ENCODE measurements at regions not wholly inside any gene's neighbourhood (a gene's known extent, or its start where the extent isn't known, plus 50 kb on each side); places are given as distances from the start of the nearest gene placed in this dataset.

- ATAC-seq (ENCODE audit: poor library complexity) = no peak
- DNase-seq = no peak
- intact Hi-C loops (cut with DNase I) = no loop called here
Measured at GRCh38 chr6:84500726-84501125, 263.7 kb downstream of the TBX18 start.

- ATAC-seq (ENCODE audit: poor library complexity) = no peak
Measured at GRCh38 chr6:84498905-84499304, 265.5 kb downstream of the TBX18 start.

GRCh38 chr6:84492241-84493165 is 265.1 kb upstream of the CEP162 start:
- DNase-seq (no peak), ATAC-seq (ENCODE audit: poor library complexity) (no peak)
- intact Hi-C loops (cut with DNase I) = no loop called here

More at GRCh38 chr6:84498905-84499304, 265.5 kb downstream of the TBX18 start:
- intact Hi-C loops (cut with DNase I) = no loop called here
- no peak for DNase-seq

DNA sequence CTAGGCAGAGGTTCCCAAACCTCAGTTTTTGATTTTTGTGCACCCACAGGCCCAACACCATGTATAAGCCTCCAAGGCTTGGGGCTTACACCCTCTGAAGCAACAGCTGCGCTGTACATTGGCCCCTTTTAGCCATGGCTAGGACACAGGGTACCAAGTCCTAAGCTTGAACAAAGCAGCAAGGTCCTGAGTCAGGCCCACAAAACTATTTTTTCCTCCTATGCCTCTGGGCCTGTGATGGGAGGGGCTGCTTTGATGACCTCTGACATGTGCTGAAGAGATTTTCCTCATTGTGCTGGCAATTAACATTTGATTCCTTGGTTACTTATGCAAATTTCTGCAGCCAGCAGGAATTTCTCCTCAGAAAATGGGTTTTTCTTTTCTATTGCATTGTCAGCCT is 262.2 kb upstream of the CEP162 start:
- ATAC-seq (ENCODE audit: poor library complexity) = no peak
- DNase-seq = no peak
- intact Hi-C loops (cut with DNase I) = no loop called here

DNA sequence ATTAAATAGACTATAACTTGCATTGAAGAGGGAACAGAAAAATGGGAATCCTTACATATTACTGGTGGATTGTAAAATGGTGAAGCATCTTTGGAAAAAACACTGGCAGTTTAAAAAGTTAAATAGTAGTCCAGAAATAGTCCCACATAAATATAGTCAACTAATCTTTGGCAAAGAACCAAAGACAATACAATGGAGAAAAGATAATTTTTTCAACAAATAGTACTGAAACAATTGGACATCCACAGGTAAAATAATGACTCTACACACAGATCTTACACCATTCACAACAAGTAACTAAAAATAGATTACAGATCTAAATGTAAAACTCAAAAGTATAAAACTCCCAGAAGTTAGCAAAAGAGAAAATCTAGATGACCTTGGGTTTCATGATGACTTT is 259.1 kb upstream of the CEP162 start:
- intact Hi-C loops (cut with DNase I) = no loop called here
- DNase-seq = no peak
- ATAC-seq (ENCODE audit: poor library complexity) = no peak

DNA sequence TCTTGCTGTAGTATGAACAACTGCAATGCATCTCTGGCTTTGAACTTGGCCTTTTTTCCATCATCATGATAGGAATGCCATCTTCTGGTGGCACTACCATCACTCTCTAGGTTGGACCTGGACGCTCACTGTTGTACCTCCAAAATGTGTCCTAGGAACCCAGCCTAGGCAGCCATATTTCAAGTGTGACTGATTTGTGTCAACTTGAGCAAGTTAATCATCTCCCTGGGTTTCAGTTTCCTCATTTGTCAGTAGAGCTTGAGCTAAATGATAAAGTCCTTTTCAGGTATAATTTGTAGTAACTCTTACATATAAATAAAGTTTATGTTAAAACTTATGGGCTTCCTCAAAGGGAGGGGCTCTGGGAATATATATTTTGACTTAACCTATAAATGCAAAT is 241.7 kb upstream of the CEP162 start:
- no peak for DNase-seq
- intact Hi-C loops (cut with DNase I) = no loop called here
- no peak for ATAC-seq (ENCODE audit: poor library complexity)

GRCh38 chr6:84467296-84467695 is 239.9 kb upstream of the CEP162 start:
- intact Hi-C loops (cut with DNase I) = no loop called here
- ATAC-seq (ENCODE audit: poor library complexity) (no peak), DNase-seq (no peak)

DNA sequence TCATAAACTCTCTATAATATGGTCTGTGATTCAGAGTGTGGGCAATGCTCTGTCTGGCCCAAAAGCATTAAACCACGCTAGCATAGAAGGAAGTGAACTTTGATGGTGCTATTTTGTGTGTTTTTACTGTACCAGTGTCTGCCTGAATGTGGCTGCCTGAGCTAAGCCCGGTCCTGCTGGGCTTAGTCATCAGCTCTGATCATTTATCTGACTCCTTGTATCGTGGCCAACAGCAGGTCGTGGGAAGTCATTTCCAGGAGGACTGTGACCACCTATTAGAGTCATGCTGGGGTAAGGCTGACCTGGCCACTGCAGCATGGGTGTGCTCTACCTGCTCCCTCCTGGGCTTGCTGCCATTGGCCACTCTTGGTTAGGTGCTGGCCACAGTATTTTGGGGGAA is 239.1 kb upstream of the CEP162 start:
- intact Hi-C loops (cut with DNase I) = no loop called here
- DNase-seq (no peak), ATAC-seq (ENCODE audit: poor library complexity) (no peak)

DNA sequence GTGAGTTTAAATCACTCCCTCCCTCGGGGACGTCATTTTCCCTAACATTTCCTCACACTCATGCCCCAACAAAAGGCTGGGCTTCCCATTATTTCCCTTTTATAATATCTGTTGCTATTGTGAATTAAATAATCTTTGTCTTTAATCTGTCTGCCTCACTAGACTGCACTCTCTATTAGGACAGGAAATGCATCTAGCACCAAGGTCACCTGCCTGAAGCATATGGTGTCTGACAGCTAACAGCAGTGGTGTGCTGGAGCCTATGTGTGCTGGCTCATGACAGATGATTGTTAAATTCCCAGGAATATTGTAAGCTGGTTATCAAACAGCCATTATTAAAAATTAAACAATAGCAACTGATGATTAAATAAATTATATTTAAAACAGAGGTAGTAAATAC is 237.0 kb upstream of the CEP162 start:
- intact Hi-C loops (cut with DNase I) = no loop called here
- DNase-seq = no peak
- ATAC-seq (ENCODE audit: poor library complexity) = no peak

DNA sequence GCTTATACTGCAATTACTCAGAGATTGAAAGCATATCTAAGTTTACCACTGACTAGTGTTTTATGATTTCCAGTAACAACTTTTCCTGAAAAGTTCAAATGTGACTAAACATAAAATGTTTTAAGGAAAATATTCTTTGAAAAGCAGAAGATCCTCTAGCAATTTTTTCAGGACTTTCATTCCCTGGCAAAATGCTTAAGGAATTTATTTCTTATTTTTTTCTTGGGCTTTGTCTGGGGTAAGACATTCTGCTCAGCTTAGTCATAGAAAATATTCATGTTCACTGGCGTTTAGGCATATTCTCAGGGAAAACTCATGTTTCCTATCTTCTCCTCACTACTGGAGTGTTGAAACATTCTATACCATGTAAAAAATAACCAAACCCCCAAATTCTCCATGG is 235.3 kb upstream of the CEP162 start:
- DNase-seq (no peak), ATAC-seq (ENCODE audit: poor library complexity) (no peak)
- intact Hi-C loops (cut with DNase I) = no loop called here

DNA sequence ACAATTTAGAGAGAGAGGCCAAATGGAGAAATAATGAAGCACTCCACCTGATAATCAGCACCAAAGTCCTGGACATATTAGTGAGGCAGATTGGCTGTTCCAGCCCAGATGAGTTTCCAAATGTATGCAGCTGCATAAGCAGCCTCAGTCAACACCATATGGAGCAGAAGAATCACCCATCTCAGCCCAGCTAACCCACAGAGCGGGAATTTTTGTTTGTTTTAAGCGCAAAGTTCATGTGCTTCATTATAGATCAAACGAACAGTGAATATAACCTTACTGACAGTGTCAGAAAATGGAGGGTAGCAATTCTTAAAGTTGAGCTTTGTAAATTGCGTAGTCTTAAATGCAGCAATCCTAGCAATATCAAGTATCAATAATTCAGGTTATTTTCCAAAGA is 234.0 kb upstream of the CEP162 start:
- ATAC-seq (ENCODE audit: poor library complexity) (no peak), DNase-seq (no peak)

GRCh38 chr6:84460491-84460890 is 233.0 kb upstream of the CEP162 start:
- intact Hi-C loops (cut with DNase I) = no loop called here
- DNase-seq (no peak), ATAC-seq (ENCODE audit: poor library complexity) (no peak)

More for the DNA sequence above, 234.0 kb upstream of the CEP162 start:
- intact Hi-C loops (cut with DNase I) = no loop called here

GRCh38 chr6:84459401-84459800 is 232.0 kb upstream of the CEP162 start:
- intact Hi-C loops (cut with DNase I) = no loop called here
- ATAC-seq (ENCODE audit: poor library complexity) = no peak

GRCh38 chr6:84458271-84458670 is 230.8 kb upstream of the CEP162 start:
- DNase-seq (no peak), ATAC-seq (ENCODE audit: poor library complexity) (no peak)
- intact Hi-C loops (cut with DNase I) = no loop called here

More at GRCh38 chr6:84459401-84459800, 232.0 kb upstream of the CEP162 start:
- no peak for DNase-seq

DNA sequence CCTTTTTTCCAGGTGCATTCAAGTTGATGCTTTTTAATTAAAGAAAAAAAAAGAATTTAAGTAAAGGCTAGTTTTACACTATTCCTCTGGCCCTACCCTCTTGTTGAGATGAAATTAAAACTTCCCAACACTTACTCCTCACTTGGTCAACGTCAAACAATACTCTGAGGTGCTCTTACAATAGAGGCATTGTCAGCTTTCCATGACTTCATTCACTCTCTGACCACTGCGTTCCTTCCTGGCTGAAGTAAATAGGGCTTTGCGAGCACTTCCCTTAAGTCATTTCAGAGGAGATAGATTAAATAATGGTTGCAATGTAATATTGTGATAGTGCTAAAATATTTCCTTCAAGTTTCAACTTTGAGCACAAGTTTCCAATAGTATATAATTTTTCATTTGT is 229.8 kb upstream of the CEP162 start:
- no peak for DNase-seq
- ATAC-seq (ENCODE audit: poor library complexity) = no peak
- intact Hi-C loops (cut with DNase I) = no loop called here

- ATAC-seq (ENCODE audit: poor library complexity) (no peak), DNase-seq (no peak)
- intact Hi-C loops (cut with DNase I) = no loop called here
Measured at GRCh38 chr6:84456803-84457202, 229.4 kb upstream of the CEP162 start.

DNA sequence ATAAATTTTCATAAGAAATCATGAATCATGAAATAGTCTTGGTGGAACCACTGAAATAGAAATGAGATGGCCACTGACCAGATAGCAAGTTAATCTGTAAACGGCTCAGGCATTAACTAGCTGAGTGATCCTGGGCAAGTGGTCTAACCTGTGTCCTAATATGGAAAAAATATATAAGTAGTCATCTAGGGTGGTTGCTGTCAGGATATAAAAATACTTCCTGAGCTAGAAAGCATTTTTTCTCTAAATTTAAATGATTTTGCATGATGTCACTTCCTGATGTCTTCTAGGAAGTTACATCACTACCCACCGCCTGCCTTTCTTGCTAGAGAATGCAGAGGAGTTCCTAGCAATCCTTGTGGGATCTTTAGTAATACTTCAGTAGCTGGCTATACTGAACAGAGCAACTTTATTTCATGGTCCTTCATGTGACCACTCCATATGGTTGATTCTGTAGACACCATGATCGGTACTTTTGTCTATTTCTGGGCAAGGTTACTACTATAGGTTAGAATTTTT is 228.1 kb upstream of the CEP162 start:
- intact Hi-C loops (cut with DNase I) = no loop called here
- DNase-seq (no peak), ATAC-seq (ENCODE audit: poor library complexity) (no peak)

DNA sequence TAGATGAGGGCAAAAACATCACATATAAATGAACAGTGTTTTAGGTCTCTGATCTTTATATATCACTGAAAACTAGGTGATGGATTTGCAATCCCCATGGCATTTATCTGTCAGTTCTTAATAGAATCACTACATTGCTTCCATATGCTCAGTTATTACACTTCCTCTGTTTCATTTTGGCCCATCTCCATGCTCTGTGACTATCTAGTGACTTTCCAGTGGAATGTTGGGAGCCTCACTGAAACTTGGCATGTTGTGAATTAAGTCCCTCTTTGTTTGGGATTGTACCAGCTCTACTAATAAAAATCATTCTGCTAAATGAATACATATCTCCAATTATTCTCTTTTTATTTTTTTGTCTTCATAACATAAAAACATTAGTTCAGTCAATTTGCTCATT is 226.1 kb upstream of the CEP162 start:
- DNase-seq (no peak), ATAC-seq (ENCODE audit: poor library complexity) (no peak)
- intact Hi-C loops (cut with DNase I) = no loop called here

GRCh38 chr6:84450018-84450417 is 222.6 kb upstream of the CEP162 start:
- intact Hi-C loops (cut with DNase I) = no loop called here
- ATAC-seq (ENCODE audit: poor library complexity) (no peak), DNase-seq (no peak)

DNA sequence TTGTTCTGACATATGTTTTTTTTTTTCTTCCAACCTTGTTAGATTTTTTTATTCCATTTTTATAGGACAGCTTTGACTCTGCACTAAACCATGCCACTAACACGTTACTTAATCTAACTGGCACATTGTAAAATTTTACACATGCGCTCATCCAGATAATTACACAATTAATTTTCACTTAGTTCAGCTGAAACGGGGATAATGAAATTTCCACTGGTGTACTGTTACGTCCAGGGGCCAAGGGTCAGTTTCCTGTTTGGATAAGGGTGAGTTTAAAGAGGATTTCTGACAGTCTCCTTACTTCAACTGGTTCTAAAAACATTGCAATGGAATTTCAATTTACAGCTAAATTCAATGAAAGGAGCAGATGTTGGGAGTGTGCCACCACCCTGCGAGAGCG is 221.8 kb upstream of the CEP162 start:
- no peak for DNase-seq
- ATAC-seq (ENCODE audit: poor library complexity) = peak; percentile 66
- intact Hi-C loops (cut with DNase I) = no loop called here

- no peak for ATAC-seq (ENCODE audit: poor library complexity)
- intact Hi-C loops (cut with DNase I) = no loop called here
Measured at GRCh38 chr6:84448331-84448730, 220.9 kb upstream of the CEP162 start.

More at GRCh38 chr6:84448331-84448730, 220.9 kb upstream of the CEP162 start:
- no peak for DNase-seq
